Thoracic aorta (tissue), 2 donors: ENCODE measurements at regions not wholly inside any gene's neighbourhood (a gene's known extent, or its start where the extent isn't known, plus 50 kb on each side); places are given as distances from the start of the nearest gene placed in this dataset.

ENCODE experiments used
- ATAC-seq: fragments of 150-250 bp; one replicate; pipeline ENCODE4 v1.8.0; 2017; ENCODE audit warnings: low read depth; ENCODE audit not compliant: insufficient number of reproducible peaks, low FRiP score
- DNase-seq: peaks from one replicate; pipeline ENCODE4 v3.0.0-alpha.2; 2020; ENCODE audit warnings: low spot score
- H3K27ac ChIP-seq, 2 donors: fragments of 200-600 bp; sonication (generic); 1 replicate in 1 of 2; 2 replicates in 1 of 2; pipeline ENCODE4 v1.5.1; 2016; ENCODE audit warnings: mild to moderate bottlenecking in 2 of 2, moderate library complexity in 2 of 2
- H3K27me3 ChIP-seq: fragments of 200-600 bp; sonication (generic); replicated peaks from 2 replicates; pipeline ENCODE4 v1.6.0; 2016; ENCODE audit warnings: mild to moderate bottlenecking; ENCODE audit not compliant: insufficient read depth
- H3K36me3 ChIP-seq: fragments of 200-600 bp; sonication (generic); one replicate; pipeline ENCODE4 v1.5.1; 2016
- H3K4me1 ChIP-seq, 2 donors: fragments of 200-600 bp; sonication (generic); 1 replicate in 1 of 2; 2 replicates in 1 of 2; pipeline versions ENCODE4 v1.5.1 to v1.6.0; 2016; ENCODE audit warnings: low read depth in 2 of 2, mild to moderate bottlenecking in 1 of 2; ENCODE audit not compliant: control insufficient read depth in 1 of 2
- H3K4me3 ChIP-seq: fragments of 200-600 bp; sonication (generic); 2 replicates; pipeline ENCODE4 v1.5.1; 2016; ENCODE audit warnings: mild to moderate bottlenecking
- H3K9me3 ChIP-seq: fragments of 200-600 bp; sonication (generic); 2 replicates; pipeline ENCODE4 v1.5.1; 2016
- CTCF ChIP-seq: fragments of 200-600 bp; sonication (generic); IDR thresholded peaks from one replicate; pipeline ENCODE4 v1.5.1; 2019; ENCODE audit warnings: antibody characterized with exemption

- DNase-seq (no peak), ATAC-seq (no peak)
- no peaks in the 10 kb centered on the region for H3K36me3 ChIP-seq
- no peaks in the 10 kb centered on the region for H3K9me3 ChIP-seq
- no peak for TF ChIP-seq CTCF
- H3K27ac ChIP-seq, result no peak overlapping the region
- H3K4me3 ChIP-seq, result no peak overlapping the region
- peaks cover 9 to 17% of the 10 kb centered on the region in 2 donors for H3K4me1 ChIP-seq
- H3K27me3 ChIP-seq, result no peaks in the 10 kb centered on the region
Observed at GRCh38 chr10:90308223-90308622, 549.6 kb downstream of the HTR7 start.

GRCh38 chr10:90313576-90314325, 544.1 kb downstream of the HTR7 start:
- Histone ChIP-seq H3K27me3 (no peaks in the 10 kb centered on the region), H3K36me3 (no peaks in the 10 kb centered on the region), H3K4me3 (no peak overlapping the region), H3K9me3 (no peaks in the 10 kb centered on the region), H3K27ac (no peak overlapping the region), H3K4me1 (no peaks in the 10 kb centered on the region)
- no peak for TF ChIP-seq CTCF
- DNase-seq (no peak), ATAC-seq (no peak)

- Histone ChIP-seq H3K9me3 (no peaks in the 10 kb centered on the region), H3K36me3 (no peaks in the 10 kb centered on the region), H3K4me3 (no peak overlapping the region), H3K27ac (no peak overlapping the region), H3K4me1 (peaks cover 5 to 6% of the 10 kb centered on the region in 2 donors), H3K27me3 (no peaks in the 10 kb centered on the region)
- no peak for DNase-seq
- TF ChIP-seq CTCF, result no peak
- no peak for ATAC-seq
Observed at GRCh38 chr10:90314718-90315117, 543.1 kb downstream of the HTR7 start.

GRCh38 chr10:90317172-90317571, 540.7 kb downstream of the HTR7 start:
- Histone ChIP-seq H3K27me3 (no peaks in the 10 kb centered on the region), H3K4me1 (peaks cover 5 to 6% of the 10 kb centered on the region in 2 donors), H3K4me3 (no peak overlapping the region), H3K36me3 (no peaks in the 10 kb centered on the region), H3K9me3 (no peaks in the 10 kb centered on the region), H3K27ac (no peak overlapping the region)
- no peak for DNase-seq
- no peak for TF ChIP-seq CTCF
- no peak for ATAC-seq

GRCh38 chr10:90318659-90319058, 539.2 kb downstream of the HTR7 start:
- Histone ChIP-seq H3K9me3 (no peaks in the 10 kb centered on the region), H3K4me3 (no peak overlapping the region), H3K4me1 (peaks cover 5 to 6% of the 10 kb centered on the region in 2 donors), H3K27me3 (no peaks in the 10 kb centered on the region), H3K36me3 (no peaks in the 10 kb centered on the region), H3K27ac (no peak overlapping the region)
- ATAC-seq (no peak), DNase-seq (no peak)
- no peak for TF ChIP-seq CTCF
